ENCODE measurements at regions not wholly inside any gene's neighbourhood (a gene's known extent, or its start where the extent isn't known, plus 50 kb on each side); places are given as distances from the start of the nearest gene placed in this dataset.

DNA sequence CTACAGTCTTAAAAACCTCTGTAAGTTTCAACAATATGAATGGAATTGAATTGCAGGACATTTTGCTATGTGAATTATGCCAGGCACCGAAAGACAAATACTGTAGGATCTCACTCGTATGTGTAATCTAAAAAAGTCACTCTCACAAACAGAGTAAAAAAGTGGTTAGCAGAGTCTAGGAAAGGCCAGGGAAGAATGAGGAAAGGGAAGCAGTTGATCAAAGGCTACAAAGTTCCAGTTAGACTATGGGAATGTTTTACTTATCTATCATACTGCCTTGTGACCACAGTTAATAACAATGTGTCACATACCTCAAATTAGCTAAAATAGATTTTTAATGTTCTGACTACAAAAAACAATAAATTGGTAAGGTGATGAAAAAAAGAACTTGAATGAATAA, 565.4 kb upstream of the BRINP3 start:
- Mint-ChIP-seq H3K27ac (no peak overlapping the region), H3K4me1 (no peaks in the 10 kb centered on the region), H3K27me3 (ENCODE audit: low read depth) (no peaks in the 10 kb centered on the region), H3K9me3 (no peaks in the 10 kb centered on the region), H3K4me3 (no peak overlapping the region), H3K36me3 (ENCODE audit: insufficient read depth in 1 of 3, low read depth in 3 of 3) (no peaks in the 10 kb centered on the region; a peak in 1 of 7 replicates)
- H4K5ac ChIP-seq (ENCODE audit: insufficient read length, low read depth, low read length): no peak overlapping the region
- no peak overlapping the region for H3K14ac ChIP-seq (ENCODE audit: insufficient read depth, low read length)
- H3K56ac ChIP-seq (ENCODE audit: insufficient read length, low read depth, low read length): no peak overlapping the region
- no peak overlapping the region for H2BK15ac ChIP-seq (ENCODE audit: low read depth, low read length)
- no peak overlapping the region for H3K27ac ChIP-seq (ENCODE audit: insufficient read length, low read depth, low read length)
- H3K79me1 ChIP-seq (ENCODE audit: insufficient read depth, low read depth, low read length, poor library complexity, severe bottlenecking): no peaks in the 10 kb centered on the region
- TF ChIP-seq, protein P1, sequence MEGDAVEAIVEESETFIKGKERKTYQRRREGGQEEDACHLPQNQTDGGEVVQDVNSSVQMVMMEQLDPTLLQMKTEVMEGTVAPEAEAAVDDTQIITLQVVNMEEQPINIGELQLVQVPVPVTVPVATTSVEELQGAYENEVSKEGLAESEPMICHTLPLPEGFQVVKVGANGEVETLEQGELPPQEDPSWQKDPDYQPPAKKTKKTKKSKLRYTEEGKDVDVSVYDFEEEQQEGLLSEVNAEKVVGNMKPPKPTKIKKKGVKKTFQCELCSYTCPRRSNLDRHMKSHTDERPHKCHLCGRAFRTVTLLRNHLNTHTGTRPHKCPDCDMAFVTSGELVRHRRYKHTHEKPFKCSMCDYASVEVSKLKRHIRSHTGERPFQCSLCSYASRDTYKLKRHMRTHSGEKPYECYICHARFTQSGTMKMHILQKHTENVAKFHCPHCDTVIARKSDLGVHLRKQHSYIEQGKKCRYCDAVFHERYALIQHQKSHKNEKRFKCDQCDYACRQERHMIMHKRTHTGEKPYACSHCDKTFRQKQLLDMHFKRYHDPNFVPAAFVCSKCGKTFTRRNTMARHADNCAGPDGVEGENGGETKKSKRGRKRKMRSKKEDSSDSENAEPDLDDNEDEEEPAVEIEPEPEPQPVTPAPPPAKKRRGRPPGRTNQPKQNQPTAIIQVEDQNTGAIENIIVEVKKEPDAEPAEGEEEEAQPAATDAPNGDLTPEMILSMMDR (conservative IDR thresholded peaks at IDR 0.05): no peak
- no peak overlapping the region for H2BK5ac ChIP-seq (ENCODE audit: insufficient read length, low read length)
- no peak overlapping the region for H3K4me2 ChIP-seq (ENCODE audit: insufficient read depth, insufficient read length, low read length)
- H3K23me2 ChIP-seq (ENCODE audit: insufficient read length, low read depth, low read length, poor library complexity, severe bottlenecking): no peaks in the 10 kb centered on the region
- H4K8ac ChIP-seq (replicated peaks; ENCODE audit: insufficient read length, low read depth, low read length): no peak overlapping the region
- no peaks in the 10 kb centered on the region for H4K20me1 ChIP-seq (ENCODE audit: control insufficient read depth, insufficient read depth, insufficient read length)
- no peak overlapping the region for H3K23ac ChIP-seq (ENCODE audit: insufficient read length, low read depth, low read length)
- H3K18ac ChIP-seq (ENCODE audit: insufficient read length, low read depth, low read length): no peak overlapping the region
- H4K91ac ChIP-seq (ENCODE audit: insufficient read length, low read depth, low read length): no peak overlapping the region
- no peak overlapping the region for H3K9ac ChIP-seq (ENCODE audit: extremely low read depth, insufficient read length, low read length)
- H2AFZ ChIP-seq (ENCODE audit: low read length): no peak overlapping the region
- no peak overlapping the region for H2AK5ac ChIP-seq (ENCODE audit: insufficient read length, low read length)
- H2BK12ac ChIP-seq (ENCODE audit: insufficient read length, low read depth, low read length): no peak overlapping the region
- no peaks in the 10 kb centered on the region for H3K4me1 ChIP-seq (ENCODE audit: insufficient read depth, low read length)
- no peaks in the 10 kb centered on the region for H3K9me3 ChIP-seq (ENCODE audit: control insufficient read depth, low read depth, low read length)
- H3T11ph ChIP-seq (ENCODE audit: low read length): no peak overlapping the region
- no peaks in the 10 kb centered on the region for H3K27me3 ChIP-seq (ENCODE audit: insufficient read depth, low read length)
- no peak overlapping the region for H2BK20ac ChIP-seq (ENCODE audit: low read depth, low read length, poor library complexity, severe bottlenecking)
- DNase-seq: no peak
- H3K4ac ChIP-seq (ENCODE audit: low read depth, low read length): no peak overlapping the region
- no peak overlapping the region for H2BK120ac ChIP-seq (ENCODE audit: low read depth, low read length, poor library complexity, severe bottlenecking)
- H3K79me2 ChIP-seq (ENCODE audit: insufficient read depth, low read length): no peaks in the 10 kb centered on the region
- WGBS (ENCODE audit: extremely low coverage, insufficient read length, low lambda C conversion rate): no CpG with 5 or more reads among the region's 2 CpGs
